Hepatocyte (in vitro differentiated cells): ENCODE measurements at regions not wholly inside any gene's neighbourhood (a gene's known extent, or its start where the extent isn't known, plus 50 kb on each side); places are given as distances from the start of the nearest gene placed in this dataset.

Experiments
- EZH2phosphoT487 ChIP-seq: fragments of 200-600 bp; sonication (generic); IDR thresholded peaks from one replicate; pipeline ENCODE4 v1.6.1; 2018; ENCODE audit warnings: antibody characterized with exemption, mild to moderate bottlenecking, low read depth, moderate library complexity; ENCODE audit not compliant: unreplicated experiment, severe bottlenecking
- TF ChIP-seq, protein P1 (sequence below): fragments of 200-600 bp; sonication (generic); IDR thresholded peaks from 2 replicates; pipeline ENCODE4 v1.5.1; 2016; ENCODE audit warnings: antibody characterized with exemption, mild to moderate bottlenecking; ENCODE audit not compliant: poor library complexity

DNA sequence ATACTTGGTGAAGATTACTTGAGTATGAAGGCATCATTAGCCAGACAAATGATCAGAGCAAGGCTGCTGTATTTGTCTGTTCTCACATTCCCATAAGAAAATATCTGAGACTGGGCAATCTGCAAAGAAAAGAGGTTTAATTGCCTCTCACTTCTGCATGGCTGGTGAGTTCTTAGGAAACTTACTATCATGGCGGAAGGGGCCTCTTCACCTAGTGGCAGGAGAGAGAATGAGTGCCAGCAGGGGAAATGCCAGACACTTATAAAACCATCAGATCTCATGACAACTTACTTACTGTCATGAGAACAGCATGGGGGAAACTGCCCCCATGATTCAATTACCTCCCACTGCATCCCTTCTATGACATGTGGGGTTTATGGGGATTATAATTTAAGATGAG is 452.3 kb downstream of the GALR1 start:
- TF ChIP-seq EZH2phosphoT487: no peak
- TF ChIP-seq, protein P1, sequence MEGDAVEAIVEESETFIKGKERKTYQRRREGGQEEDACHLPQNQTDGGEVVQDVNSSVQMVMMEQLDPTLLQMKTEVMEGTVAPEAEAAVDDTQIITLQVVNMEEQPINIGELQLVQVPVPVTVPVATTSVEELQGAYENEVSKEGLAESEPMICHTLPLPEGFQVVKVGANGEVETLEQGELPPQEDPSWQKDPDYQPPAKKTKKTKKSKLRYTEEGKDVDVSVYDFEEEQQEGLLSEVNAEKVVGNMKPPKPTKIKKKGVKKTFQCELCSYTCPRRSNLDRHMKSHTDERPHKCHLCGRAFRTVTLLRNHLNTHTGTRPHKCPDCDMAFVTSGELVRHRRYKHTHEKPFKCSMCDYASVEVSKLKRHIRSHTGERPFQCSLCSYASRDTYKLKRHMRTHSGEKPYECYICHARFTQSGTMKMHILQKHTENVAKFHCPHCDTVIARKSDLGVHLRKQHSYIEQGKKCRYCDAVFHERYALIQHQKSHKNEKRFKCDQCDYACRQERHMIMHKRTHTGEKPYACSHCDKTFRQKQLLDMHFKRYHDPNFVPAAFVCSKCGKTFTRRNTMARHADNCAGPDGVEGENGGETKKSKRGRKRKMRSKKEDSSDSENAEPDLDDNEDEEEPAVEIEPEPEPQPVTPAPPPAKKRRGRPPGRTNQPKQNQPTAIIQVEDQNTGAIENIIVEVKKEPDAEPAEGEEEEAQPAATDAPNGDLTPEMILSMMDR: no peak
